Stimulated activated CD4-positive, alpha-beta T cell treated with anti-CD3 and anti-CD28 coated beads, Interleukin-4, amount 100 ng/mL, for 48 hours (primary cell): ENCODE measurements at regions not wholly inside any gene's neighbourhood (a gene's known extent, or its start where the extent isn't known, plus 50 kb on each side); places are given as distances from the start of the nearest gene placed in this dataset.
A peak's percentile ranks its signal among the peaks of the same experiment; 100 is the strongest.

Source experiments
- DNase-seq, 2 donors: peaks; one replicate each; pipeline ENCODE4 v3.0.0-alpha.2; 2020; ENCODE audit warnings: low read depth in 2 of 2

GRCh38 chr3:72143966-72144717 is 359.2 kb upstream of the PROK2 start:
- no peak for DNase-seq

- no peak for DNase-seq
These were observed 358.4 kb upstream of the PROK2 start for GRCh38 chr3:72143322-72143721.

GRCh38 chr3:72142028-72142427 is 357.1 kb upstream of the PROK2 start:
- DNase-seq, result no peak

GRCh38 chr3:72141264-72141663 is 356.3 kb upstream of the PROK2 start:
- no peak for DNase-seq

- no peak for DNase-seq
These were observed 354.4 kb upstream of the PROK2 start for GRCh38 chr3:72139316-72139715.

- peak; percentile 28 to 34 for DNase-seq
These were observed 353.2 kb upstream of the PROK2 start for GRCh38 chr3:72137865-72138861.

- DNase-seq, result no peak
These were observed 350.7 kb upstream of the PROK2 start for GRCh38 chr3:72135636-72136035.

GRCh38 chr3:72134989-72135451 is 350.1 kb upstream of the PROK2 start:
- DNase-seq, result no peak

GRCh38 chr3:72133329-72134011 is 348.5 kb upstream of the PROK2 start:
- no peak for DNase-seq

- DNase-seq, result no peak
These were observed 347.0 kb upstream of the PROK2 start for GRCh38 chr3:72131899-72132298.

GRCh38 chr3:72130565-72130964 is 345.6 kb upstream of the PROK2 start:
- DNase-seq, result no peak

- DNase-seq, result no peak
These were observed 344.6 kb upstream of the PROK2 start for GRCh38 chr3:72129501-72130094.

- no peak for DNase-seq
These were observed 344.0 kb upstream of the PROK2 start for GRCh38 chr3:72128921-72129320.

GRCh38 chr3:72127844-72128243 is 342.9 kb upstream of the PROK2 start:
- DNase-seq, result no peak

GRCh38 chr3:72127224-72127612 is 342.3 kb upstream of the PROK2 start:
- no peak for DNase-seq

GRCh38 chr3:72126441-72127223 is 341.7 kb upstream of the PROK2 start:
- DNase-seq, result no peak

- DNase-seq, result peak in 1 of 2 donors; percentile 24
These were observed 339.0 kb upstream of the PROK2 start for GRCh38 chr3:72123908-72124441.

- DNase-seq, result no peak
These were observed 336.1 kb upstream of the PROK2 start for GRCh38 chr3:72120806-72121778.

- no peak for DNase-seq
These were observed 335.1 kb upstream of the PROK2 start for GRCh38 chr3:72120039-72120438.
